H9 (cell line): ENCODE measurements at regions not wholly inside any gene's neighbourhood (a gene's known extent, or its start where the extent isn't known, plus 50 kb on each side); places are given as distances from the start of the nearest gene placed in this dataset.

Source experiments
- DNase-seq: peaks from one replicate; pipeline ENCODE4 v3.0.0-alpha.2; 2017
- H2AFZ ChIP-seq: one replicate; pipeline ENCODE4 v1.6.1; 2013; ENCODE audit warnings: mild to moderate bottlenecking, low read length, control low read depth, moderate library complexity
- H2AK5ac ChIP-seq: 2 replicates; pipeline ENCODE4 v1.6.1; 2013; ENCODE audit warnings: low read length, control low read depth, mixed read lengths; ENCODE audit not compliant: insufficient read length
- H2BK120ac ChIP-seq: one replicate; pipeline ENCODE4 v1.6.1; 2013; ENCODE audit warnings: low read depth, mild to moderate bottlenecking, low read length, control low read depth, inconsistent platforms; ENCODE audit not compliant: poor library complexity, severe bottlenecking
- H2BK12ac ChIP-seq: 2 replicates; pipeline ENCODE4 v1.6.1; 2013; ENCODE audit warnings: low read length, control low read depth, mixed read lengths, low read depth; ENCODE audit not compliant: insufficient read length
- H2BK15ac ChIP-seq: 2 replicates; pipeline ENCODE4 v1.6.1; 2013; ENCODE audit warnings: low read depth, low read length, control low read depth
- H2BK20ac ChIP-seq: one replicate; pipeline ENCODE4 v1.6.1; 2013; ENCODE audit warnings: low read depth, mild to moderate bottlenecking, low read length, control low read depth, inconsistent platforms; ENCODE audit not compliant: poor library complexity, severe bottlenecking
- H2BK5ac ChIP-seq: 2 replicates; pipeline ENCODE4 v1.6.1; 2013; ENCODE audit warnings: low read length, control low read depth, mixed read lengths; ENCODE audit not compliant: insufficient read length
- H3K14ac ChIP-seq: 2 replicates; pipeline ENCODE4 v1.6.1; 2013; ENCODE audit warnings: low read length, control low read depth; ENCODE audit not compliant: insufficient read depth
- H3K18ac ChIP-seq: 2 replicates; pipeline ENCODE4 v1.6.1; 2013; ENCODE audit warnings: low read depth, mild to moderate bottlenecking, mixed read lengths, low read length, control low read depth; ENCODE audit not compliant: insufficient read length
- H3K23ac ChIP-seq: 2 replicates; pipeline ENCODE4 v1.6.1; 2013; ENCODE audit warnings: low read length, control low read depth, mixed read lengths, low read depth; ENCODE audit not compliant: insufficient read length
- H3K23me2 ChIP-seq: 2 replicates; pipeline ENCODE4 v1.6.1; 2013; ENCODE audit warnings: low read depth, mild to moderate bottlenecking, mixed read lengths, low read length, control low read depth; ENCODE audit not compliant: insufficient read length, poor library complexity, severe bottlenecking
- H3K27ac ChIP-seq: 2 replicates; pipeline ENCODE4 v1.5.1; 2013; ENCODE audit warnings: low read length, control low read depth, mixed read lengths, low read depth; ENCODE audit not compliant: insufficient read length
- H3K27me3 ChIP-seq: 2 replicates; pipeline ENCODE4 v1.6.1; 2013; ENCODE audit warnings: low read length, control low read depth, inconsistent platforms; ENCODE audit not compliant: insufficient read depth
- H3K4ac ChIP-seq: 2 replicates; pipeline ENCODE4 v1.6.1; 2013; ENCODE audit warnings: low read depth, mild to moderate bottlenecking, control low read depth, inconsistent platforms, low read length, moderate library complexity
- H3K4me1 ChIP-seq: 2 replicates; pipeline ENCODE4 v1.6.1; 2013; ENCODE audit warnings: low read length, control low read depth, inconsistent platforms; ENCODE audit not compliant: insufficient read depth
- H3K4me2 ChIP-seq: 2 replicates; pipeline ENCODE4 v1.6.1; 2013; ENCODE audit warnings: low read length, control low read depth, mixed read lengths; ENCODE audit not compliant: insufficient read length, insufficient read depth
- H3K56ac ChIP-seq: 2 replicates; pipeline ENCODE4 v1.6.1; 2013; ENCODE audit warnings: low read depth, mild to moderate bottlenecking, mixed read lengths, low read length, control low read depth; ENCODE audit not compliant: insufficient read length
- H3K79me1 ChIP-seq: 2 replicates; pipeline ENCODE4 v1.6.1; 2013; ENCODE audit warnings: low read depth, mild to moderate bottlenecking, moderate library complexity, low read length, control low read depth, inconsistent platforms; ENCODE audit not compliant: insufficient read depth, poor library complexity, severe bottlenecking
- H3K79me2 ChIP-seq: 2 replicates; pipeline ENCODE4 v1.6.1; 2013; ENCODE audit warnings: low read length, control low read depth, inconsistent platforms; ENCODE audit not compliant: insufficient read depth
- H3K9ac ChIP-seq: 2 replicates; pipeline ENCODE4 v1.6.1; 2013; ENCODE audit warnings: low read length, control low read depth, mixed read lengths; ENCODE audit not compliant: insufficient read length; ENCODE audit errors: extremely low read depth
- H3K9me3 ChIP-seq: one replicate; pipeline ENCODE4 v1.6.1; 2013; ENCODE audit warnings: low read depth, low read length, inconsistent platforms; ENCODE audit not compliant: control insufficient read depth
- H3T11ph ChIP-seq: one replicate; pipeline ENCODE4 v1.6.1; 2013; ENCODE audit warnings: mild to moderate bottlenecking, low read length, control low read depth, inconsistent platforms
- H4K20me1 ChIP-seq: one replicate; pipeline ENCODE4 v1.6.1; 2013; ENCODE audit not compliant: control insufficient read depth, insufficient read length, insufficient read depth
- H4K5ac ChIP-seq: 2 replicates; pipeline ENCODE4 v1.6.1; 2013; ENCODE audit warnings: low read depth, mild to moderate bottlenecking, mixed read lengths, low read length, control low read depth; ENCODE audit not compliant: insufficient read length
- H4K8ac ChIP-seq: replicated peaks from 2 replicates; pipeline ENCODE4 v1.6.1; 2013; ENCODE audit warnings: low read length, control low read depth, mixed read lengths, low read depth; ENCODE audit not compliant: insufficient read length
- H4K91ac ChIP-seq: 2 replicates; pipeline ENCODE4 v1.6.1; 2013; ENCODE audit warnings: low read depth, mild to moderate bottlenecking, moderate library complexity, mixed read lengths, low read length, control low read depth; ENCODE audit not compliant: insufficient read length
- H3K27ac Mint-ChIP-seq, 3 experiments: 2 replicates in 2 of 3; 3 replicates in 1 of 3; pipeline ENCODE4 v1.8.0; 2020 to 2021; ENCODE audit warnings: mixed read lengths in 3 of 3, mild to moderate bottlenecking in 1 of 3, moderate library complexity in 1 of 3
- H3K27me3 Mint-ChIP-seq: 2 replicates; pipeline ENCODE4 v1.8.0; 2021; ENCODE audit warnings: low read depth, mild to moderate bottlenecking, moderate library complexity, mixed read lengths
- H3K36me3 Mint-ChIP-seq, 3 experiments: 2 replicates in 2 of 3; 3 replicates in 1 of 3; pipeline ENCODE4 v1.8.0; 2020 to 2021; ENCODE audit warnings: low read depth in 3 of 3, mixed read lengths in 3 of 3; ENCODE audit not compliant: insufficient read depth in 1 of 3
- H3K4me1 Mint-ChIP-seq, 2 experiments: 2 replicates each; pipeline ENCODE4 v1.8.0; 2020; ENCODE audit warnings: mixed read lengths in 2 of 2
- H3K4me3 Mint-ChIP-seq, 2 experiments: 2 replicates in 1 of 2; 3 replicates in 1 of 2; pipeline ENCODE4 v1.8.0; 2020 to 2021; ENCODE audit warnings: mild to moderate bottlenecking in 2 of 2, mixed read lengths in 2 of 2, moderate library complexity in 1 of 2
- H3K9me3 Mint-ChIP-seq, 2 experiments: 2 replicates in 1 of 2; 3 replicates in 1 of 2; pipeline ENCODE4 v1.8.0; 2020; ENCODE audit warnings: mild to moderate bottlenecking in 2 of 2, mixed read lengths in 2 of 2, moderate library complexity in 1 of 2
- CTCF ChIP-seq: fragments of 200-600 bp; sonication (generic); conservative IDR thresholded peaks from 3 replicates; pipeline ENCODE4 v1.8.0; 2021; ENCODE audit warnings: antibody characterized with exemption, mild to moderate bottlenecking
- WGBS: extraction: QIAGEN DNeasy Blood & Tissue Kit; methylation state at CpG from one replicate; pipeline ENCODE4 v1.1.7; 2013; ENCODE audit warnings: missing lambda C conversion rate, low lambda C conversion rate, mixed read lengths; ENCODE audit not compliant: insufficient read length; ENCODE audit errors: extremely low coverage; 5-methylcytosine and 5-hydroxymethylcytosine counted together

GRCh38 chr19:30161021-30161655, 211.0 kb upstream of the ZNF536 start:
- Histone ChIP-seq H3K23me2 (no peaks in the 10 kb centered on the region), H2AK5ac (no peak overlapping the region), H3K9ac (no peak overlapping the region), H3K23ac (no peak overlapping the region), H2BK12ac (no peak overlapping the region), H4K5ac (no peak overlapping the region), H2BK15ac (no peak overlapping the region), H3K14ac (no peak overlapping the region), H3K27ac (no peak overlapping the region), H4K20me1 (no peaks in the 10 kb centered on the region), H2BK120ac (no peak overlapping the region), H3T11ph (no peak overlapping the region), H2BK20ac (no peak overlapping the region), H3K4me1 (no peaks in the 10 kb centered on the region), H3K79me1 (no peaks in the 10 kb centered on the region), H2AFZ (no peak overlapping the region), H4K91ac (no peak overlapping the region), H3K18ac (no peak overlapping the region), H3K9me3 (no peaks in the 10 kb centered on the region), H2BK5ac (no peak overlapping the region), H3K4ac (no peak overlapping the region), H3K4me2 (no peak overlapping the region), H3K56ac (no peak overlapping the region), H4K8ac (no peak overlapping the region), H3K27me3 (no peaks in the 10 kb centered on the region), H3K79me2 (no peaks in the 10 kb centered on the region)
- no peak for TF ChIP-seq CTCF
- Mint-ChIP-seq H3K27ac (no peak overlapping the region), H3K4me1 (peaks cover 0 to 4% of the 10 kb centered on the region in 2 experiments; a peak in 1 of 4 replicates), H3K27me3 (peaks cover 5% of the 10 kb centered on the region), H3K36me3 (no peaks in the 10 kb centered on the region), H3K4me3 (no peak overlapping the region), H3K9me3 (peaks cover 2 to 3% of the 10 kb centered on the region in 2 experiments; a peak in 2 of 5 replicates)
- DNase-seq, result no peak
- WGBS, result no CpG with 5 or more reads among the region's 7 CpGs
